Endothelial cell of umbilical vein (primary cell): ENCODE measurements at regions not wholly inside any gene's neighbourhood (a gene's known extent, or its start where the extent isn't known, plus 50 kb on each side); places are given as distances from the start of the nearest gene placed in this dataset.

Experiments
- BruUV-seq: library from RNA; stranded (reverse); fragments of 400-500 nt; replicated peaks from 2 replicates; lab custom pipeline; 2021; lab: Mats Ljungman, UMichigan
- CTCF ChIA-PET: fragments of 300-600, 350-600 bp; sonication (Branson Sonifier 250); formaldehyde crosslinking; loops from one replicate; lab custom pipeline; 2021; ENCODE audit warnings: antibody characterized with exemption, inconsistent platforms; lab: Charles Lee
- POLR2A ChIA-PET: fragments of 300-600, 350-600 bp; sonication (Branson Sonifier 250); formaldehyde crosslinking; loops from one replicate; lab custom pipeline; 2021; ENCODE audit warnings: antibody characterized with exemption, inconsistent platforms; lab: Charles Lee
- DNase-seq: peaks from one replicate; pipeline ENCODE4 v3.0.0-alpha.2; 2011; ENCODE audit warnings: low read depth, low spot score
- FAIRE-seq: peaks from 2 replicates; lab custom pipeline; 2011; peaks lifted over from hg19 to GRCh38; lab: Jason Lieb, UNC
- H2AFZ ChIP-seq: 2 replicates; pipeline ENCODE4 v1.6.0; 2012; ENCODE audit warnings: low read depth, low read length, control low read depth, inconsistent platforms
- H3K27ac ChIP-seq: 2 replicates; pipeline ENCODE4 v1.5.1; 2011; ENCODE audit warnings: low read depth, mild to moderate bottlenecking, control low read depth, low read length, moderate library complexity; ENCODE audit not compliant: insufficient read depth
- H3K27me3 ChIP-seq, 2 experiments: 2 replicates each; pipeline versions ENCODE4 v1.6.0 to v1.6.1; 2011; ENCODE audit warnings: low read length in 2 of 2, mixed read lengths in 1 of 2; ENCODE audit not compliant: control insufficient read depth in 2 of 2, insufficient read depth in 2 of 2
- H3K36me3 ChIP-seq, 2 experiments: 2 replicates in 1 of 2; 3 replicates in 1 of 2; pipeline ENCODE4 v1.5.1; 2011; ENCODE audit warnings: low read length in 2 of 2, mild to moderate bottlenecking in 1 of 2, moderate library complexity in 1 of 2; ENCODE audit not compliant: control insufficient read depth in 2 of 2, insufficient read depth in 2 of 2; ENCODE audit errors: extremely low read depth in 1 of 2
- H3K4me1 ChIP-seq: 3 replicates; pipeline ENCODE4 v1.5.1; 2011; ENCODE audit warnings: mild to moderate bottlenecking, low read length; ENCODE audit not compliant: control insufficient read depth, insufficient read depth; ENCODE audit errors: extremely low read depth
- H3K4me2 ChIP-seq: 2 replicates; pipeline ENCODE4 v1.6.1; 2011; ENCODE audit warnings: low read length, control low read depth, mixed read lengths; ENCODE audit not compliant: insufficient read depth
- H3K4me3 ChIP-seq, 3 experiments: fragments of 200-600 bp in 1 of 3; sonication (generic), shearing (Covaris generic) in 1 of 3; replicated peaks in 1 of 3; 2 replicates each; pipeline ENCODE4 v1.5.1; 2011 to 2016; ENCODE audit warnings: control low read depth in 3 of 3, low read length in 3 of 3, mild to moderate bottlenecking in 2 of 3, inconsistent platforms in 1 of 3, low read depth in 1 of 3, moderate library complexity in 1 of 3; ENCODE audit not compliant: insufficient read depth in 1 of 3
- H3K79me2 ChIP-seq: 2 replicates; pipeline ENCODE4 v1.6.0; 2012; ENCODE audit warnings: low read length, inconsistent platforms; ENCODE audit not compliant: control insufficient read depth, insufficient read depth
- H3K9ac ChIP-seq: replicated peaks from 2 replicates; pipeline ENCODE3; 2011; ENCODE audit warnings: low read length, control low read depth; ENCODE audit not compliant: insufficient read depth; ENCODE audit errors: extremely low read depth
- H3K9me1 ChIP-seq: replicated peaks from 3 replicates; pipeline ENCODE4 v1.6.0; 2011; ENCODE audit warnings: mild to moderate bottlenecking, low read length; ENCODE audit not compliant: control insufficient read depth, insufficient read depth; ENCODE audit errors: extremely low read depth
- H3K9me3 ChIP-seq: replicated peaks from 2 replicates; pipeline ENCODE4 v1.5.1; 2012; ENCODE audit warnings: low read length, inconsistent platforms; ENCODE audit not compliant: control insufficient read depth, insufficient read depth
- H4K20me1 ChIP-seq: replicated peaks from 2 replicates; pipeline ENCODE3; 2011; ENCODE audit warnings: mild to moderate bottlenecking, low read length; ENCODE audit not compliant: control insufficient read depth, insufficient read depth; ENCODE audit errors: extremely low read depth
- EZH2 ChIP-seq: IDR thresholded peaks from 2 replicates; pipeline ENCODE4 v1.6.1; 2012; ENCODE audit warnings: borderline replicate concordance, low read depth, mild to moderate bottlenecking, moderate library complexity, low read length, inconsistent platforms; ENCODE audit not compliant: severe bottlenecking
- FOS ChIP-seq: IDR thresholded peaks from 2 replicates; pipeline ENCODE4 v1.6.1; 2011; ENCODE audit warnings: mild to moderate bottlenecking, low read length, moderate library complexity, borderline replicate concordance; ENCODE audit not compliant: insufficient read depth
- GATA2 ChIP-seq: IDR thresholded peaks from 2 replicates; pipeline ENCODE4 v1.7.0; 2011; ENCODE audit warnings: low read depth, mild to moderate bottlenecking, moderate library complexity, mixed read lengths, low read length; ENCODE audit not compliant: insufficient read length, insufficient read depth
- JUN ChIP-seq: IDR thresholded peaks from 2 replicates; pipeline ENCODE4 v1.6.1; 2011; ENCODE audit warnings: borderline replicate concordance, low read depth; ENCODE audit not compliant: insufficient read length, insufficient read depth
- MAX ChIP-seq: IDR thresholded peaks from 2 replicates; pipeline ENCODE4 v1.6.1; 2011; ENCODE audit not compliant: insufficient read depth, insufficient read length
- MYC ChIP-seq: IDR thresholded peaks from one replicate; pipeline ENCODE4 v1.6.1; 2011; ENCODE audit warnings: mild to moderate bottlenecking, low read depth, low read length
- POLR2A ChIP-seq: IDR thresholded peaks from 2 replicates; pipeline ENCODE4 v1.6.1; 2012; ENCODE audit warnings: low read depth, mild to moderate bottlenecking, control low read depth, low read length
- POLR2AphosphoS5 ChIP-seq: IDR thresholded peaks from 2 replicates; pipeline ENCODE4 v1.6.1; 2012; ENCODE audit warnings: low read depth, mild to moderate bottlenecking, control low read depth, low read length, moderate library complexity; ENCODE audit not compliant: insufficient read depth
- dilution Hi-C: fragments of 300-500 bp; cut with MboI; formaldehyde crosslinking; loops from one replicate; pipeline ENCODE4 v1.15.0; 2019; ENCODE audit warnings: low sequenced_read_pairs; ENCODE audit not compliant: extremely low pct_ligation_motif_present
- intact Hi-C: fragments of 100-400 bp; cut with micrococcal nuclease; formaldehyde crosslinking; loops from one replicate; pipeline ENCODE4 v1.10.0; 2022
- TF ChIP-seq, protein P1 (sequence below), 2 donors: IDR thresholded peaks; 1 replicate in 1 of 2; 2 replicates in 1 of 2; pipeline ENCODE4 v1.5.1; 2011; ENCODE audit warnings: low read length in 2 of 2, mild to moderate bottlenecking in 2 of 2, moderate library complexity in 2 of 2, control low read depth in 1 of 2, inconsistent platforms in 1 of 2, low read depth in 1 of 2; ENCODE audit not compliant: insufficient read depth in 1 of 2; ENCODE audit errors: extremely low read depth in 1 of 2

DNA sequence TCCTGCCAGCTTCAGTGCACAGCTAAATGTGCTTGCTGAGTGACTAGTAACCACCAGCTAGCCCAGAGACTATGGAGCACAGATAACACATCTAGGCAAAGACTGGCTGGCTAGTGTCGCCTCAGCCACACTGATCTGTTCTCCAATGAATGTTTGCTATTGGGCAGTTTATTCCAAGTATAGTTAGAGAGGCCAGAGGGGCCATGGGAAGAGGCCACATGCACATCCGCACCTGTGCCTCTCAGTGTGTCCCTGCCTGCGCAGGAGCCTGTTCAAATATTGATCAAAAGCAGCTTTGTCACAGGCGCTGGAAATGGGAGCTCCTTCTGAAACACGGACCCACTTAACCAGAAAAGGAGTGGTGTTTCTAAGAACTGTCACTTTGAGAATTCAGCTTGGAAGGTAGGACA lies 51.3 kb upstream of the ATP1A1 start:
- dilution Hi-C loops, result no loop called here

More for the DNA sequence above, 51.3 kb upstream of the ATP1A1 start:
- no TSS peak for BruUV-seq
- no peak overlapping the region for H3K4me3 ChIP-seq
- intact Hi-C loops, result no loop called here
- no peaks in the 10 kb centered on the region for H3K27me3 ChIP-seq
- FAIRE-seq, result no peak
- no peaks in the 10 kb centered on the region for H3K79me2 ChIP-seq
- POLR2A ChIA-PET, result no interaction called here
- DNase-seq, result no peak
- TF ChIP-seq, protein P1, sequence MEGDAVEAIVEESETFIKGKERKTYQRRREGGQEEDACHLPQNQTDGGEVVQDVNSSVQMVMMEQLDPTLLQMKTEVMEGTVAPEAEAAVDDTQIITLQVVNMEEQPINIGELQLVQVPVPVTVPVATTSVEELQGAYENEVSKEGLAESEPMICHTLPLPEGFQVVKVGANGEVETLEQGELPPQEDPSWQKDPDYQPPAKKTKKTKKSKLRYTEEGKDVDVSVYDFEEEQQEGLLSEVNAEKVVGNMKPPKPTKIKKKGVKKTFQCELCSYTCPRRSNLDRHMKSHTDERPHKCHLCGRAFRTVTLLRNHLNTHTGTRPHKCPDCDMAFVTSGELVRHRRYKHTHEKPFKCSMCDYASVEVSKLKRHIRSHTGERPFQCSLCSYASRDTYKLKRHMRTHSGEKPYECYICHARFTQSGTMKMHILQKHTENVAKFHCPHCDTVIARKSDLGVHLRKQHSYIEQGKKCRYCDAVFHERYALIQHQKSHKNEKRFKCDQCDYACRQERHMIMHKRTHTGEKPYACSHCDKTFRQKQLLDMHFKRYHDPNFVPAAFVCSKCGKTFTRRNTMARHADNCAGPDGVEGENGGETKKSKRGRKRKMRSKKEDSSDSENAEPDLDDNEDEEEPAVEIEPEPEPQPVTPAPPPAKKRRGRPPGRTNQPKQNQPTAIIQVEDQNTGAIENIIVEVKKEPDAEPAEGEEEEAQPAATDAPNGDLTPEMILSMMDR (IDR thresholded peaks at IDR 0.05; ENCODE audit: extremely low read depth in 1 of 2, insufficient read depth in 1 of 2, low read depth in 1 of 2, low read length in 2 of 2), result no peak
- TF ChIP-seq JUN (no peak), MYC (no peak), EZH2 (no peak), FOS (no peak), POLR2AphosphoS5 (no peak), MAX (no peak), GATA2 (no peak), POLR2A (no peak)
- no peak overlapping the region for H3K4me2 ChIP-seq
- no peaks in the 10 kb centered on the region for H3K36me3 ChIP-seq
- H4K20me1 ChIP-seq, result no peaks in the 10 kb centered on the region
- H3K9me1 ChIP-seq, result no peaks in the 10 kb centered on the region
- no peaks in the 10 kb centered on the region for H3K9me3 ChIP-seq
- no peaks in the 10 kb centered on the region for H3K4me1 ChIP-seq
- CTCF ChIA-PET, result interaction anchor here (1.1 kb wide), 1 partner anchor 164 kb away, joined by 3 read pairs; no protein-coding TSS in a partner anchor
- no peak overlapping the region for H3K9ac ChIP-seq
- H3K27ac ChIP-seq, result no peak overlapping the region
- H2AFZ ChIP-seq, result no peak overlapping the region
